ENCODE measurements at regions not wholly inside any gene's neighbourhood (a gene's known extent, or its start where the extent isn't known, plus 50 kb on each side); places are given as distances from the start of the nearest gene placed in this dataset.

GRCh38 chr12:63206909-63207308, 55.9 kb upstream of the AVPR1A start:
- Histone ChIP-seq H3K36me3 (replicated peaks in 1 of 2; ENCODE audit: insufficient read depth in 1 of 2, low read depth in 2 of 2) (no peaks in the 10 kb centered on the region), H3K9me3 (no peaks in the 10 kb centered on the region), H3K27me3 (no peaks in the 10 kb centered on the region), H3K27ac (no peak overlapping the region), H3K4me3 (no peak overlapping the region), H3K4me1 (peaks cover 17% of the 10 kb centered on the region)
- no peak for TF ChIP-seq CTCF (IDR thresholded peaks at IDR 0.05)
- TF ChIP-seq POLR2A (IDR thresholded peaks at IDR 0.05), result no peak
- DNase-seq (peak; percentile 12 to 30 (median 22)), ATAC-seq (peak; percentile 40)
- intact Hi-C loops (cut with DNase I), result no loop called here
- 9% methylated on average over 3 of the region's 3 CpGs for WGBS, 2 donors

GRCh38 chr12:63206494-63206893, 55.5 kb upstream of the AVPR1A start:
- 7 to 11% methylated on average over 1 of the region's 1 CpG for WGBS, 2 donors
- intact Hi-C loops (cut with DNase I), result no loop called here
- ATAC-seq, result no peak

More at GRCh38 chr12:63206494-63206893, 55.5 kb upstream of the AVPR1A start:
- Histone ChIP-seq H3K27me3 (no peaks in the 10 kb centered on the region), H3K36me3 (replicated peaks in 1 of 2; ENCODE audit: insufficient read depth in 1 of 2, low read depth in 2 of 2) (no peaks in the 10 kb centered on the region), H3K9me3 (no peaks in the 10 kb centered on the region), H3K4me3 (no peak overlapping the region), H3K27ac (no peak overlapping the region), H3K4me1 (peaks cover 17% of the 10 kb centered on the region)
- TF ChIP-seq CTCF (IDR thresholded peaks at IDR 0.05) (no peak), POLR2A (IDR thresholded peaks at IDR 0.05) (no peak)
- no peak for DNase-seq
